ENCODE measurements at regions not wholly inside any gene's neighbourhood (a gene's known extent, or its start where the extent isn't known, plus 50 kb on each side); places are given as distances from the start of the nearest gene placed in this dataset.

GRCh38 chr21:41677671-41678015 lies 89.2 kb downstream of the RIPK4 start:
- peak overlapping the region; percentile 47 for H3K4me3 ChIP-seq (ENCODE audit: low read depth, low read length)
- DNase-seq (ENCODE audit: low read depth), result no peak
- TF ChIP-seq CTCF (conservative IDR thresholded peaks at IDR 0.05; ENCODE audit: low read depth, low read length), result no peak

- no peak for DNase-seq (ENCODE audit: low read depth)
- H3K4me3 ChIP-seq (ENCODE audit: low read depth, low read length), result no peak overlapping the region
- no peak for TF ChIP-seq CTCF (conservative IDR thresholded peaks at IDR 0.05; ENCODE audit: low read depth, low read length)
Measured at GRCh38 chr21:41676198-41676597, 90.7 kb downstream of the RIPK4 start.

GRCh38 chr21:41675574-41675973 lies 91.3 kb downstream of the RIPK4 start:
- no peak for DNase-seq (ENCODE audit: low read depth)
- H3K4me3 ChIP-seq (ENCODE audit: low read depth, low read length), result no peak overlapping the region
- no peak for TF ChIP-seq CTCF (conservative IDR thresholded peaks at IDR 0.05; ENCODE audit: low read depth, low read length)

- TF ChIP-seq CTCF (conservative IDR thresholded peaks at IDR 0.05; ENCODE audit: low read depth, low read length), result no peak
- no peak for DNase-seq (ENCODE audit: low read depth)
- no peak overlapping the region for H3K4me3 ChIP-seq (ENCODE audit: low read depth, low read length)
Measured at GRCh38 chr21:41674402-41674801, 92.5 kb downstream of the RIPK4 start.

GRCh38 chr21:41673596-41674335 lies 93.1 kb downstream of the RIPK4 start:
- no peak for TF ChIP-seq CTCF (conservative IDR thresholded peaks at IDR 0.05; ENCODE audit: low read depth, low read length)
- no peak for DNase-seq (ENCODE audit: low read depth)
- no peak overlapping the region for H3K4me3 ChIP-seq (ENCODE audit: low read depth, low read length)

GRCh38 chr21:41673071-41673470 lies 93.8 kb downstream of the RIPK4 start:
- no peak overlapping the region for H3K4me3 ChIP-seq (ENCODE audit: low read depth, low read length)
- DNase-seq (ENCODE audit: low read depth), result no peak
- TF ChIP-seq CTCF (conservative IDR thresholded peaks at IDR 0.05; ENCODE audit: low read depth, low read length), result no peak

- DNase-seq (ENCODE audit: low read depth), result no peak
- no peak for TF ChIP-seq CTCF (conservative IDR thresholded peaks at IDR 0.05; ENCODE audit: low read depth, low read length)
Measured at GRCh38 chr21:41672543-41672915, 94.3 kb downstream of the RIPK4 start.

More at GRCh38 chr21:41672543-41672915, 94.3 kb downstream of the RIPK4 start:
- no peak overlapping the region for H3K4me3 ChIP-seq (ENCODE audit: low read depth, low read length)
